A673 (cell line): ENCODE measurements at regions not wholly inside any gene's neighbourhood (a gene's known extent, or its start where the extent isn't known, plus 50 kb on each side); places are given as distances from the start of the nearest gene placed in this dataset.

Experiments
- BruUV-seq: library from RNA; stranded (reverse); fragments of 400-500 nt; replicated peaks from 2 replicates; lab custom pipeline; 2021; lab: Mats Ljungman, UMichigan
- CTCF ChIA-PET: fragments of 300-600 bp; sonication (Branson Sonifier 250); formaldehyde crosslinking; loops from one replicate; lab custom pipeline; 2022; ENCODE audit warnings: antibody characterized with exemption; lab: Charles Lee
- POLR2A ChIA-PET: fragments of 300-600 bp; sonication (Branson Sonifier 250); formaldehyde crosslinking; loops from one replicate; lab custom pipeline; 2022; ENCODE audit warnings: antibody characterized with exemption; ENCODE audit not compliant: low non-redundant PET; lab: Charles Lee
- DNase-seq: peaks from one replicate; pipeline ENCODE4 v3.0.0-alpha.2; 2015; ENCODE audit warnings: low spot score
- H3K27ac ChIP-seq: fragments of 200-600 bp; sonication (generic); 2 replicates; pipeline ENCODE4 v1.5.1; 2016; ENCODE audit warnings: mixed run types, low read depth, mild to moderate bottlenecking, mixed read lengths, antibody characterized with exemption, low read length; ENCODE audit not compliant: poor library complexity, severe bottlenecking
- H3K27me3 ChIP-seq: fragments of 200-600 bp; sonication (generic); replicated peaks from 2 replicates; pipeline ENCODE4 v1.6.1; 2017; ENCODE audit warnings: mixed run types, low read depth, mild to moderate bottlenecking, mixed read lengths, antibody characterized with exemption, low read length; ENCODE audit not compliant: insufficient read depth, poor library complexity
- H3K36me3 ChIP-seq: fragments of 200-600 bp; sonication (generic); 2 replicates; pipeline ENCODE4 v1.6.1; 2016; ENCODE audit warnings: mixed run types, mild to moderate bottlenecking, mixed read lengths, antibody characterized with exemption, low read length; ENCODE audit not compliant: insufficient read depth, poor library complexity, severe bottlenecking
- H3K4me1 ChIP-seq: fragments of 200-600 bp; sonication (generic); 2 replicates; pipeline ENCODE4 v1.6.1; 2017; ENCODE audit warnings: mixed run types, mild to moderate bottlenecking, mixed read lengths, antibody characterized with exemption, low read length; ENCODE audit not compliant: insufficient read depth, poor library complexity, severe bottlenecking
- H3K4me3 ChIP-seq: fragments of 200-600 bp; sonication (generic); 2 replicates; pipeline ENCODE4 v1.5.1; 2016; ENCODE audit warnings: low read depth, mixed run types, mild to moderate bottlenecking, mixed read lengths, low read length; ENCODE audit not compliant: poor library complexity, severe bottlenecking
- H3K9me3 ChIP-seq: fragments of 200-600 bp; sonication (generic); 2 replicates; pipeline ENCODE4 v1.6.1; 2016; ENCODE audit warnings: mixed run types, low read depth, mild to moderate bottlenecking, mixed read lengths, antibody characterized with exemption, low read length; ENCODE audit not compliant: poor library complexity, severe bottlenecking
- CTCF ChIP-seq: fragments of 300-800, 200-600 bp; sonication (generic); conservative IDR thresholded peaks from 2 replicates; pipeline ENCODE4 v1.5.1; 2017; ENCODE audit warnings: low read depth, mild to moderate bottlenecking, antibody characterized with exemption, low read length, moderate library complexity, mixed read lengths
- EZH2 ChIP-seq: fragments of 200-600 bp; sonication (generic); IDR thresholded peaks from 2 replicates; pipeline ENCODE4 v1.6.1; 2017; ENCODE audit warnings: borderline replicate concordance, low read depth, mild to moderate bottlenecking, mixed read lengths, antibody characterized with exemption, low read length; ENCODE audit not compliant: poor library complexity, severe bottlenecking
- intact Hi-C: fragments of 100-400 bp; cut with micrococcal nuclease; formaldehyde crosslinking; loops from one replicate; pipeline ENCODE4 v1.10.0; 2022; ENCODE audit not compliant: unreplicated experiment

- Histone ChIP-seq H3K27ac (no peak overlapping the region), H3K27me3 (no peaks in the 10 kb centered on the region), H3K36me3 (no peaks in the 10 kb centered on the region), H3K4me3 (no peak overlapping the region), H3K9me3 (no peaks in the 10 kb centered on the region), H3K4me1 (no peaks in the 10 kb centered on the region)
- intact Hi-C loops: no loop called here
- no TSS peak for BruUV-seq
- ChIA-PET CTCF (no interaction called here), POLR2A (no interaction called here)
- no peak for DNase-seq
- TF ChIP-seq CTCF: no peak
- TF ChIP-seq EZH2: no peak
These were observed 718.5 kb upstream of the ZNF608 start for GRCh38 chr5:125464847-125465432.

DNA sequence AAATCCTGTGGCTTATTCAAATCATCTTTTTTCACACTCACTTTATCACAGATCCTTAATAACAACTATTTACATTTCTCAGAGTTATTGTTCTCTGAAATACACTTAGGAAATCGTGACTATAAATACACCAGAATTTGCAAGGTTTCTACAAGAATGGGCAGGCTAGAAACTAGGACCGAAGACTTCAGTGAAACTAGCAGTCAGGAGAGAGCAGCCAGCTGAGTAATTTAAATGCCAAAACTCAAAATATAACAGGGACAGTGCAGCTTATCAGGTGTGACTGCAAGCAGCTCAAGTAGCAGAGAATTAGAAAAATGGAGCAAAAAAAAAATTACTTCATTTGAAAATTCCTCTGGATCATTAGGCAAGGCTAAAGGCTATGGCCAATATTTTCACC, 719.3 kb upstream of the ZNF608 start:
- ChIA-PET CTCF (no interaction called here), POLR2A (no interaction called here)
- Histone ChIP-seq H3K4me3 (no peak overlapping the region), H3K36me3 (no peaks in the 10 kb centered on the region), H3K4me1 (no peaks in the 10 kb centered on the region), H3K27me3 (no peaks in the 10 kb centered on the region), H3K9me3 (no peaks in the 10 kb centered on the region), H3K27ac (no peak overlapping the region)
- BruUV-seq: no TSS peak
- no peak for TF ChIP-seq CTCF
- no peak for TF ChIP-seq EZH2
- intact Hi-C loops: no loop called here
- DNase-seq: no peak

- ChIA-PET POLR2A (no interaction called here), CTCF (no interaction called here)
- no peaks in the 10 kb centered on the region for H3K36me3 ChIP-seq
- H3K4me3 ChIP-seq: no peak overlapping the region
- no peak overlapping the region for H3K27ac ChIP-seq
- intact Hi-C loops: no loop called here
- H3K4me1 ChIP-seq: no peaks in the 10 kb centered on the region
- H3K9me3 ChIP-seq: no peaks in the 10 kb centered on the region
- TF ChIP-seq EZH2: no peak
- TF ChIP-seq CTCF: no peak
- DNase-seq: no peak
- BruUV-seq: no TSS peak
- no peaks in the 10 kb centered on the region for H3K27me3 ChIP-seq
These were observed 720.8 kb upstream of the ZNF608 start for GRCh38 chr5:125467222-125467621.
